H1 (cell line): ENCODE measurements at regions not wholly inside any gene's neighbourhood (a gene's known extent, or its start where the extent isn't known, plus 50 kb on each side); places are given as distances from the start of the nearest gene placed in this dataset.

ENCODE experiments used
- CTCF ChIA-PET: fragments of 300-600 bp; sonication (Branson Sonifier 250); formaldehyde crosslinking; loops from one replicate; lab custom pipeline; 2021; ENCODE audit not compliant: partially characterized antibody; lab: Charles Lee
- POLR2A ChIA-PET: fragments of 300-600 bp; sonication (Branson Sonifier 250); formaldehyde crosslinking; loops from one replicate; lab custom pipeline; 2021; ENCODE audit warnings: inconsistent platforms; ENCODE audit not compliant: partially characterized antibody; lab: Charles Lee
- DNase-seq, 2 experiments: peaks; one replicate each; pipeline versions ENCODE4 v3.0.0 to v3.0.0-alpha.2; 2010 to 2022; ENCODE audit warnings: low spot score in 2 of 2, low read depth in 1 of 2, mixed read lengths in 1 of 2
- FAIRE-seq: peaks from 2 replicates; lab custom pipeline; 2011; peaks lifted over from hg19 to GRCh38; lab: Jason Lieb, UNC
- H2AFZ ChIP-seq: 2 replicates; pipeline ENCODE4 v1.8.1; 2012; ENCODE audit warnings: low read length, inconsistent platforms
- H2AK5ac ChIP-seq: 2 replicates; pipeline ENCODE4 v1.6.1; 2013; ENCODE audit warnings: low read depth, low read length
- H2BK120ac ChIP-seq: replicated peaks from 2 replicates; pipeline ENCODE3; 2013; ENCODE audit warnings: low read depth, low read length, inconsistent platforms
- H2BK12ac ChIP-seq: 2 replicates; pipeline ENCODE4 v1.6.1; 2013; ENCODE audit warnings: low read depth, low read length
- H2BK15ac ChIP-seq: 2 replicates; pipeline ENCODE4 v1.6.1; 2013; ENCODE audit warnings: low read length
- H2BK20ac ChIP-seq: 2 replicates; pipeline ENCODE4 v1.6.1; 2013; ENCODE audit warnings: low read length
- H2BK5ac ChIP-seq: 2 replicates; pipeline ENCODE4 v1.6.1; 2013; ENCODE audit warnings: low read depth, low read length
- H3K14ac ChIP-seq: 2 replicates; pipeline ENCODE4 v1.6.1; 2013; ENCODE audit warnings: inconsistent platforms; ENCODE audit not compliant: insufficient read length
- H3K18ac ChIP-seq: 2 replicates; pipeline ENCODE4 v1.6.1; 2013; ENCODE audit warnings: low read length; ENCODE audit errors: extremely low read depth
- H3K23ac ChIP-seq: 2 replicates; pipeline ENCODE4 v1.6.1; 2013; ENCODE audit warnings: inconsistent platforms; ENCODE audit not compliant: insufficient read length
- H3K23me2 ChIP-seq: 2 replicates; pipeline ENCODE4 v1.6.1; 2013; ENCODE audit warnings: low read depth, low read length
- H3K27ac ChIP-seq: 2 replicates; pipeline ENCODE4 v1.6.1; 2011; ENCODE audit warnings: low read depth, low read length, inconsistent platforms
- H3K27me3 ChIP-seq, 4 experiments: replicated peaks in 1 of 4; 1 replicate in 1 of 4; 2 replicates in 3 of 4; pipeline versions ENCODE4 v1.6.1 to v1.8.1; 2011 to 2013; ENCODE audit warnings: low read length in 3 of 4, mild to moderate bottlenecking in 3 of 4, inconsistent platforms in 2 of 4, mixed read lengths in 2 of 4, moderate library complexity in 1 of 4; ENCODE audit not compliant: control insufficient read depth in 3 of 4, insufficient read depth in 3 of 4; ENCODE audit errors: extremely low read depth in 1 of 4
- H3K36me3 ChIP-seq, 4 experiments: 2 replicates each; pipeline versions ENCODE4 v1.6.1 to v1.8.1; 2011 to 2013; ENCODE audit warnings: mild to moderate bottlenecking in 4 of 4, low read length in 3 of 4, moderate library complexity in 2 of 4, control low read depth in 1 of 4, inconsistent platforms in 1 of 4; ENCODE audit not compliant: insufficient read depth in 4 of 4, control insufficient read depth in 2 of 4
- H3K4ac ChIP-seq: replicated peaks from 2 replicates; pipeline ENCODE3; 2013; ENCODE audit warnings: low read length, low read depth, mixed read lengths, inconsistent platforms; ENCODE audit not compliant: insufficient read length
- H3K4me1 ChIP-seq, 4 experiments: replicated peaks in 1 of 4; 1 replicate in 1 of 4; 2 replicates in 3 of 4; pipeline versions ENCODE4 v1.6.1 to v1.8.1; 2011 to 2013; ENCODE audit warnings: low read length in 3 of 4, inconsistent platforms in 2 of 4, mixed read lengths in 1 of 4; ENCODE audit not compliant: insufficient read depth in 4 of 4, control insufficient read depth in 3 of 4
- H3K4me2 ChIP-seq, 2 experiments: 2 replicates each; pipeline versions ENCODE4 v1.6.1 to v1.8.1; 2011 to 2013; ENCODE audit warnings: low read depth in 2 of 2, low read length in 2 of 2, control low read depth in 1 of 2, inconsistent platforms in 1 of 2, mild to moderate bottlenecking in 1 of 2; ENCODE audit not compliant: insufficient read depth in 1 of 2
- H3K4me3 ChIP-seq, 4 experiments: fragments of 200-600, 300-600 bp in 1 of 4; sonication (generic), shearing (Covaris generic), sonication (Bioruptor Twin) in 1 of 4; 2 replicates each; pipeline versions ENCODE4 v1.5.1 to v1.8.1; 2011 to 2016; ENCODE audit warnings: low read length in 4 of 4, low read depth in 3 of 4, control low read depth in 2 of 4, inconsistent platforms in 2 of 4, mild to moderate bottlenecking in 2 of 4, mixed read lengths in 1 of 4, moderate library complexity in 1 of 4; ENCODE audit not compliant: insufficient read depth in 2 of 4; ENCODE audit errors: extremely low read depth in 1 of 4
- H3K56ac ChIP-seq: replicated peaks from 2 replicates; pipeline ENCODE3; 2013; ENCODE audit warnings: low read depth, mild to moderate bottlenecking, mixed read lengths, low read length, inconsistent platforms; ENCODE audit not compliant: insufficient read length
- H3K79me1 ChIP-seq: 2 replicates; pipeline ENCODE4 v1.6.1; 2013; ENCODE audit warnings: low read depth, low read length, control low read depth
- H3K79me2 ChIP-seq, 2 experiments: 2 replicates each; pipeline versions ENCODE4 v1.6.1 to v1.8.1; 2012 to 2013; ENCODE audit warnings: low read length in 2 of 2, mild to moderate bottlenecking in 2 of 2, inconsistent platforms in 1 of 2; ENCODE audit not compliant: insufficient read depth in 2 of 2, control insufficient read depth in 1 of 2
- H3K9ac ChIP-seq, 4 experiments: replicated peaks in 1 of 4; 1 replicate in 1 of 4; 2 replicates in 3 of 4; pipeline versions ENCODE4 v1.6.1 to v1.8.1; 2011 to 2013; ENCODE audit warnings: low read depth in 3 of 4, low read length in 3 of 4, control low read depth in 2 of 4, mild to moderate bottlenecking in 2 of 4, moderate library complexity in 2 of 4, inconsistent platforms in 1 of 4; ENCODE audit errors: extremely low read depth in 1 of 4
- H3K9me3 ChIP-seq, 2 experiments: 2 replicates each; pipeline versions ENCODE4 v1.6.1 to v1.8.1; 2012 to 2013; ENCODE audit warnings: mild to moderate bottlenecking in 2 of 2, moderate library complexity in 2 of 2, control low read depth in 1 of 2, inconsistent platforms in 1 of 2, low read depth in 1 of 2, low read length in 1 of 2, mixed read lengths in 1 of 2; ENCODE audit not compliant: insufficient read depth in 2 of 2
- H4K20me1 ChIP-seq, 2 experiments: replicated peaks in 1 of 2; 2 replicates each; pipeline versions ENCODE3 to v1.8.1; 2011 to 2013; ENCODE audit warnings: inconsistent platforms in 2 of 2, low read length in 2 of 2, mild to moderate bottlenecking in 1 of 2; ENCODE audit not compliant: insufficient read depth in 2 of 2, control insufficient read depth in 1 of 2
- H4K5ac ChIP-seq: 2 replicates; pipeline ENCODE4 v1.6.1; 2013; ENCODE audit warnings: low read length, low read depth, mixed read lengths, inconsistent platforms; ENCODE audit not compliant: insufficient read length
- H4K8ac ChIP-seq: 2 replicates; pipeline ENCODE4 v1.8.0; 2013; ENCODE audit warnings: mild to moderate bottlenecking, moderate library complexity, low read length, inconsistent platforms; ENCODE audit not compliant: insufficient read depth; ENCODE audit errors: extremely low read depth
- H4K91ac ChIP-seq: replicated peaks from 2 replicates; pipeline ENCODE3; 2013; ENCODE audit warnings: low read length, mixed read lengths, inconsistent platforms; ENCODE audit not compliant: insufficient read length
- ATF3 ChIP-seq: IDR thresholded peaks from 2 replicates; pipeline ENCODE4 v1.6.1; 2011; ENCODE audit warnings: low read depth, mild to moderate bottlenecking, low read length; ENCODE audit not compliant: insufficient read depth
- BRCA1 ChIP-seq: IDR thresholded peaks from 2 replicates; pipeline ENCODE4 v1.6.1; 2012; ENCODE audit warnings: low read depth, low read length, improper control_type of control experiment
- CEBPB ChIP-seq: IDR thresholded peaks from 2 replicates; pipeline ENCODE4 v1.6.1; 2012; ENCODE audit warnings: low read depth, low read length
- E2F6 ChIP-seq: IDR thresholded peaks from 2 replicates; pipeline ENCODE4 v1.6.1; 2012; ENCODE audit warnings: inconsistent platforms
- EP300 ChIP-seq, 2 experiments: IDR thresholded peaks; 1 replicate in 1 of 2; 2 replicates in 1 of 2; pipeline ENCODE4 v1.6.1; 2011 to 2012; ENCODE audit warnings: low read depth in 2 of 2, low read length in 2 of 2, mild to moderate bottlenecking in 2 of 2, borderline replicate concordance in 1 of 2, inconsistent platforms in 1 of 2, moderate library complexity in 1 of 2
- NANOG ChIP-seq: IDR thresholded peaks from 2 replicates; pipeline ENCODE4 v1.6.1; 2011; ENCODE audit warnings: low read length, low read depth, mild to moderate bottlenecking, inconsistent platforms; ENCODE audit not compliant: insufficient read depth, poor library complexity, severe bottlenecking
- PHF8 ChIP-seq: fragments of 200-600 bp; sonication (generic); conservative IDR thresholded peaks from 2 replicates; pipeline ENCODE4 v1.7.1; 2012; ENCODE audit warnings: low read depth, mild to moderate bottlenecking, inconsistent platforms, low read length, moderate library complexity
- POLR2AphosphoS5 ChIP-seq: IDR thresholded peaks from 2 replicates; pipeline ENCODE4 v1.6.1; 2011; ENCODE audit warnings: low read depth, low read length
- RFX5 ChIP-seq: IDR thresholded peaks from 2 replicates; pipeline ENCODE4 v1.6.1; 2011; ENCODE audit warnings: low read depth, low read length, improper control_type of control experiment, borderline replicate concordance
- RNF2 ChIP-seq: fragments of 200-900, 300-1000 bp; sonication (generic); IDR thresholded peaks from 2 replicates; pipeline ENCODE4 v1.7.1; 2016; ENCODE audit warnings: borderline replicate concordance, low read depth, mild to moderate bottlenecking, antibody characterized with exemption, low read length; ENCODE audit not compliant: poor library complexity, severe bottlenecking; ENCODE audit errors: missing control alignments
- SIRT6 ChIP-seq: IDR thresholded peaks from one replicate; pipeline ENCODE4 v1.7.1; 2012; ENCODE audit warnings: low read length, inconsistent platforms
- SIX5 ChIP-seq: IDR thresholded peaks from 2 replicates; pipeline ENCODE4 v1.6.1; 2011; ENCODE audit warnings: mild to moderate bottlenecking, low read depth, low read length
- TAF1 ChIP-seq: IDR thresholded peaks from 2 replicates; pipeline ENCODE4 v1.6.1; 2011; ENCODE audit warnings: mild to moderate bottlenecking, low read depth, low read length
- TAF7 ChIP-seq: optimal IDR thresholded peaks from 2 replicates; pipeline ENCODE3; 2011; ENCODE audit warnings: low read depth, mild to moderate bottlenecking, inconsistent platforms, low read length, moderate library complexity, borderline replicate concordance
- WGBS, 2 experiments: shearing (Covaris generic) in 1 of 2; methylation state at CpG; one replicate each; pipeline versions ENCODE4 v1.1.6 to v1.1.7; 2013 to 2015; ENCODE audit warnings: low lambda C conversion rate in 2 of 2, mixed read lengths in 2 of 2, inconsistent platforms in 1 of 2, low coverage in 1 of 2, missing lambda C conversion rate in 1 of 2; ENCODE audit not compliant: insufficient replicate concordance in 2 of 2, insufficient coverage in 1 of 2, insufficient read length in 1 of 2; ENCODE audit errors: extremely low coverage in 1 of 2, missing lambda C conversion rate in 1 of 2; 5-methylcytosine and 5-hydroxymethylcytosine counted together

DNA sequence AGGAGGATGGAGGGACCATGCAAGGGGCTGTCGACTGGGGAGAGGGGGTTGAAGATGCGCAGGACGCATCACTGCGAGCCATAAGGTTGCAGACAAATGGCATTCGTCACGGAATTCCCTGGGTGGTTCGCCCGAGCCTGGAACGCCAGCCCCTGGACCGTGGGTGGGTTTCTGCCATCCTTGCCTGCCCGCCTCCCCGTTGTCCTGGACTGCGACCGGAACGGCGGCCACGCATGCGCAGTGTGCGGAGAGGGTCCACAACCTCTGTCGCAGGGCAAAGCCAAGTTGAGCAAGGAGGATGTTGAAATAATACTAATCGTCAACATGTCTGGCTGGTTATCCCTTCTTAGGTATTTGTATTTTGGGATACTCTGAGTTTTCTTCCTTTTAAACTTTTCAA lies 932.2 kb downstream of the NLGN4Y start:
- Histone ChIP-seq H2BK120ac (no peak overlapping the region), H3K23me2 (no peaks in the 10 kb centered on the region), H3K9me3 (peaks cover 0 to 12% of the 10 kb centered on the region in 2 experiments; a peak in 2 of 4 replicates), H3K79me2 (no peaks in the 10 kb centered on the region), H3K4me3 (no peak overlapping the region), H3K36me3 (no peaks in the 10 kb centered on the region), H2AFZ (no peak overlapping the region), H4K20me1 (no peaks in the 10 kb centered on the region), H3K14ac (no peak overlapping the region), H4K91ac (no peak overlapping the region), H2AK5ac (no peak overlapping the region), H3K18ac (no peak overlapping the region), H3K56ac (no peak overlapping the region), H2BK5ac (no peak overlapping the region), H3K9ac (no peak overlapping the region), H2BK20ac (no peak overlapping the region), H2BK15ac (no peak overlapping the region), H3K4me1 (no peaks in the 10 kb centered on the region), H3K23ac (no peak overlapping the region), H3K4me2 (no peak overlapping the region), H4K5ac (no peak overlapping the region), H3K27me3 (no peaks in the 10 kb centered on the region), H3K4ac (no peak overlapping the region), H3K79me1 (no peaks in the 10 kb centered on the region), H2BK12ac (no peak overlapping the region), H3K27ac (no peak overlapping the region), H4K8ac (no peak overlapping the region)
- DNase-seq (no peak), FAIRE-seq (no peak)
- CTCF ChIA-PET = no interaction called here
- POLR2A ChIA-PET = no interaction called here
- 92% methylated on average over 15 of the region's 21 CpGs; no CpG with 5 or more reads in 1 of the 2 experiments for WGBS, 2 experiments
- TF ChIP-seq EP300 (IDR thresholded peaks at IDR 0.05; ENCODE audit: borderline replicate concordance in 1 of 2, low read depth in 2 of 2, low read length in 2 of 2) (no peak), TAF7 (no peak), TAF1 (no peak), E2F6 (no peak), SIRT6 (no peak), ATF3 (no peak), RNF2 (no peak), NANOG (no peak), PHF8 (no peak), BRCA1 (no peak), SIX5 (no peak), POLR2AphosphoS5 (no peak), RFX5 (no peak), CEBPB (no peak)
